ENCODE measurements at regions not wholly inside any gene's neighbourhood (a gene's known extent, or its start where the extent isn't known, plus 50 kb on each side); places are given as distances from the start of the nearest gene placed in this dataset.
"Not testable (repeated sequence)": the region's sequence is repeated elsewhere in the genome, so short reads cannot be mapped to it uniquely, and the experiment has no call there.

GRCh38 chr11:15347969-15348734 lies 233.4 kb downstream of the INSC start:
- no peak overlapping the region for H3K27ac ChIP-seq
- H3K9me3 ChIP-seq, result no peaks in the 10 kb centered on the region
- no peaks in the 10 kb centered on the region for H3K27me3 ChIP-seq
- intact Hi-C loops (cut with DNase I), result no loop called here
- WGBS, 2 donors, result 64 to 69% methylated on average over 2 of the region's 2 CpGs
- no peaks in the 10 kb centered on the region for H3K4me1 ChIP-seq
- no peak overlapping the region for H3K4me3 ChIP-seq
- DNase-seq, result no peak
- no peaks in the 10 kb centered on the region for H3K36me3 ChIP-seq
- TF ChIP-seq POLR2A (IDR thresholded peaks at IDR 0.05) (no peak), EP300 (IDR thresholded peaks at IDR 0.05) (no peak), POLR2AphosphoS5 (IDR thresholded peaks at IDR 0.05) (no peak)

DNA sequence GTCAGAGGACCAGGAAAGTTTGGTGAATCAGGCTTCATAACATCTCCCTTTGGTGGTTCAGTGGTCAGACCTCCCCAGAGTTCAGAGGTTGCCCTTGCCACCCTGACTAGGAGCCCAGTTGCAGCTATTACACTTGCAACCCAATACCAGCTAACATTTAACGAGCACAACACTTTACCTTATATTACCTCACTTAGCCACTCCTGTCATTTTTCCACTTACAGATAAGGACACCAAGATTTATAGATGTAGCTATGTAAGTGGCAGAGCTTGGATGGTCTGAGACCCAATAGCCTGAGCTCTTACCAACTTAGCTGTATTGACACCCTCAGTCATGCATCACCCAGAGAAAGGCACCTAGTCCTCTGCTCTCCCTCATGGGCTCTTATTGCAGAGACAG lies 234.7 kb downstream of the INSC start:
- DNase-seq, result no peak
- intact Hi-C loops (cut with DNase I), result no loop called here
- 27 to 74% methylated on average over 1 of the region's 1 CpG for whole genome bisulfite sequencing, 2 donors

GRCh38 chr11:15361316-15361715 lies 246.6 kb downstream of the INSC start:
- intact Hi-C loops (cut with DNase I), result no loop called here
- Histone ChIP-seq H3K9me3 (no peaks in the 10 kb centered on the region), H3K4me1 (no peaks in the 10 kb centered on the region), H3K36me3 (no peaks in the 10 kb centered on the region), H3K27ac (no peak overlapping the region), H3K27me3 (no peaks in the 10 kb centered on the region), H3K4me3 (no peak overlapping the region)
- no peak for DNase-seq
- TF ChIP-seq POLR2A (IDR thresholded peaks at IDR 0.05) (no peak), POLR2AphosphoS5 (IDR thresholded peaks at IDR 0.05) (no peak), EP300 (IDR thresholded peaks at IDR 0.05) (no peak)
- TF ChIP-seq, protein P1, sequence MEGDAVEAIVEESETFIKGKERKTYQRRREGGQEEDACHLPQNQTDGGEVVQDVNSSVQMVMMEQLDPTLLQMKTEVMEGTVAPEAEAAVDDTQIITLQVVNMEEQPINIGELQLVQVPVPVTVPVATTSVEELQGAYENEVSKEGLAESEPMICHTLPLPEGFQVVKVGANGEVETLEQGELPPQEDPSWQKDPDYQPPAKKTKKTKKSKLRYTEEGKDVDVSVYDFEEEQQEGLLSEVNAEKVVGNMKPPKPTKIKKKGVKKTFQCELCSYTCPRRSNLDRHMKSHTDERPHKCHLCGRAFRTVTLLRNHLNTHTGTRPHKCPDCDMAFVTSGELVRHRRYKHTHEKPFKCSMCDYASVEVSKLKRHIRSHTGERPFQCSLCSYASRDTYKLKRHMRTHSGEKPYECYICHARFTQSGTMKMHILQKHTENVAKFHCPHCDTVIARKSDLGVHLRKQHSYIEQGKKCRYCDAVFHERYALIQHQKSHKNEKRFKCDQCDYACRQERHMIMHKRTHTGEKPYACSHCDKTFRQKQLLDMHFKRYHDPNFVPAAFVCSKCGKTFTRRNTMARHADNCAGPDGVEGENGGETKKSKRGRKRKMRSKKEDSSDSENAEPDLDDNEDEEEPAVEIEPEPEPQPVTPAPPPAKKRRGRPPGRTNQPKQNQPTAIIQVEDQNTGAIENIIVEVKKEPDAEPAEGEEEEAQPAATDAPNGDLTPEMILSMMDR (IDR thresholded peaks at IDR 0.05), result no peak
- 75 to 84% methylated on average over 2 of the region's 2 CpGs for WGBS, 2 donors

More for the DNA sequence above, 234.7 kb downstream of the INSC start:
- no peaks in the 10 kb centered on the region for H3K9me3 ChIP-seq
- no peak overlapping the region for H3K4me3 ChIP-seq
- no peaks in the 10 kb centered on the region for H3K36me3 ChIP-seq
- no peak overlapping the region for H3K27ac ChIP-seq
- TF ChIP-seq, protein P1 (IDR thresholded peaks at IDR 0.05), result no peak
- TF ChIP-seq POLR2A (IDR thresholded peaks at IDR 0.05) (no peak), POLR2AphosphoS5 (IDR thresholded peaks at IDR 0.05) (no peak), EP300 (IDR thresholded peaks at IDR 0.05) (no peak)
- no peaks in the 10 kb centered on the region for H3K27me3 ChIP-seq
- no peaks in the 10 kb centered on the region for H3K4me1 ChIP-seq

- H3K9me3 ChIP-seq; H3K4me1 ChIP-seq; DNase-seq; H3K27me3 ChIP-seq; H3K4me3 ChIP-seq; intact Hi-C loops (cut with DNase I); H3K36me3 ChIP-seq; H3K27ac ChIP-seq: not testable (repeated sequence)
- 83 to 84% methylated on average over 5 of the region's 5 CpGs for WGBS, 2 donors
Measured at GRCh38 chr11:15365286-15365685, 250.6 kb downstream of the INSC start.

- Histone ChIP-seq H3K27ac (no peak overlapping the region), H3K9me3 (no peaks in the 10 kb centered on the region), H3K36me3 (no peaks in the 10 kb centered on the region), H3K4me3 (no peak overlapping the region), H3K4me1 (no peaks in the 10 kb centered on the region), H3K27me3 (no peaks in the 10 kb centered on the region)
- no peak for DNase-seq
- TF ChIP-seq EP300 (IDR thresholded peaks at IDR 0.05) (no peak), POLR2A (IDR thresholded peaks at IDR 0.05) (no peak), POLR2AphosphoS5 (IDR thresholded peaks at IDR 0.05) (no peak)
- TF ChIP-seq, protein P1 (IDR thresholded peaks at IDR 0.05), result no peak
- intact Hi-C loops (cut with DNase I), result no loop called here
- 31 to 60% methylated on average over 6 of the region's 6 CpGs for WGBS, 2 donors
Measured at GRCh38 chr11:15367695-15368094, 253.0 kb downstream of the INSC start.
